H1 (cell line): ENCODE measurements at regions not wholly inside any gene's neighbourhood (a gene's known extent, or its start where the extent isn't known, plus 50 kb on each side); places are given as distances from the start of the nearest gene placed in this dataset.

Experiments
- ASH2L ChIP-seq: fragments of 200-600, 300-600 bp; sonication (generic); IDR thresholded peaks from one replicate; pipeline ENCODE4 v1.7.1; 2017; ENCODE audit warnings: low read length
- KDM5A ChIP-seq: fragments of 200-600 bp; IDR thresholded peaks from 2 replicates; pipeline ENCODE4 v1.7.1; 2012; ENCODE audit warnings: mild to moderate bottlenecking, low read length, inconsistent platforms, mixed read lengths
- RNF2 ChIP-seq: fragments of 200-900, 300-1000 bp; sonication (generic); IDR thresholded peaks from 2 replicates; pipeline ENCODE4 v1.7.1; 2016; ENCODE audit warnings: borderline replicate concordance, low read depth, mild to moderate bottlenecking, antibody characterized with exemption, low read length; ENCODE audit not compliant: poor library complexity, severe bottlenecking; ENCODE audit errors: missing control alignments

GRCh38 chr11:64451856-64452255, 92.9 kb downstream of the RPS6KA4 start (continued):
- TF ChIP-seq KDM5A (no peak), RNF2 (no peak), ASH2L (no peak)
